SK-N-SH treated with all-trans-retinoic acid at 6 μM for 48 hours (cell line): ENCODE measurements at regions not wholly inside any gene's neighbourhood (a gene's known extent, or its start where the extent isn't known, plus 50 kb on each side); places are given as distances from the start of the nearest gene placed in this dataset.

ENCODE experiments used
- GLIS3 ChIP-seq: fragments of 250-450 bp; sonication (Bioruptor Pico); IDR thresholded peaks from 2 replicates; pipeline ENCODE4 v1.5.0; 2020; ENCODE audit warnings: mild to moderate bottlenecking, moderate library complexity
- ISL1 ChIP-seq: fragments of 250-450 bp; sonication (Bioruptor Pico); IDR thresholded peaks from 2 replicates; pipeline ENCODE4 v2.1.2; 2022; ENCODE audit warnings: mild to moderate bottlenecking, moderate library complexity
- ZFP3 ChIP-seq: fragments of 250-450 bp; sonication (Bioruptor Pico); IDR thresholded peaks from 2 replicates; pipeline ENCODE4 v1.5.0; 2020; ENCODE audit warnings: mild to moderate bottlenecking, moderate library complexity
- TF ChIP-seq, protein P1 (sequence below): fragments of 250-450 bp; sonication (Bioruptor Pico); IDR thresholded peaks from 2 replicates; pipeline ENCODE4 v1.8.0; 2021; ENCODE audit warnings: low read depth, mild to moderate bottlenecking, moderate library complexity, borderline replicate concordance
- TF ChIP-seq, protein P2 (sequence below): fragments of 250-450 bp; sonication (Bioruptor Pico); IDR thresholded peaks from 2 replicates; pipeline ENCODE4 v1.5.1; 2021; ENCODE audit warnings: mild to moderate bottlenecking, moderate library complexity

DNA sequence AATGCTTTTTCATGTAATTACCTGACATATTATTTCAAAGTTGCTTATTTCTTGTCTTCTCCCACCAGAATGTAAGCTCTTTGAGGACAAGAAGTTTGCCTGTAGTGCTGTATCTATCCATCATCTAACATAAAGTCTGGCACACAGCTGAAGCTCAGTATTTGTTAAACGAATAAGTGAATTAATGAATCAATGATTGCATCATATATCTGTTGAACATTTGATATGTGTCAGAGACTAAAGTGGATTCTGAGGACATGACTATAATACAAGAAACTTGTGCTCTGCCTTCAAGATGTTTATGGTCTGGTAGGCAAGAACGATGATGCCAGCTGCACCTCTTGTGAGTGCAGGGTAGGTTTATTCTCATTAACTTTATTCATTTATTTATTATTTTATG is 115.4 kb upstream of the SCAF11 start:
- TF ChIP-seq, protein P1, sequence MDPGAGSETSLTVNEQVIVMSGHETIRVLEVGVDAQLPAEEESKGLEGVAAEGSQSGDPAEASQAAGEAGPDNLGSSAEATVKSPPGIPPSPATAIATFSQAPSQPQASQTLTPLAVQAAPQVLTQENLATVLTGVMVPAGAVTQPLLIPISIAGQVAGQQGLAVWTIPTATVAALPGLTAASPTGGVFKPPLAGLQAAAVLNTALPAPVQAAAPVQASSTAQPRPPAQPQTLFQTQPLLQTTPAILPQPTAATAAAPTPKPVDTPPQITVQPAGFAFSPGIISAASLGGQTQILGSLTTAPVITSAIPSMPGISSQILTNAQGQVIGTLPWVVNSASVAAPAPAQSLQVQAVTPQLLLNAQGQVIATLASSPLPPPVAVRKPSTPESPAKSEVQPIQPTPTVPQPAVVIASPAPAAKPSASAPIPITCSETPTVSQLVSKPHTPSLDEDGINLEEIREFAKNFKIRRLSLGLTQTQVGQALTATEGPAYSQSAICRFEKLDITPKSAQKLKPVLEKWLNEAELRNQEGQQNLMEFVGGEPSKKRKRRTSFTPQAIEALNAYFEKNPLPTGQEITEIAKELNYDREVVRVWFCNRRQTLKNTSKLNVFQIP (CRISPR knock-in tag): no peak
- TF ChIP-seq ZFP3 (CRISPR knock-in tag): no peak
- TF ChIP-seq ISL1 (CRISPR knock-in tag): no peak
- TF ChIP-seq, protein P2, sequence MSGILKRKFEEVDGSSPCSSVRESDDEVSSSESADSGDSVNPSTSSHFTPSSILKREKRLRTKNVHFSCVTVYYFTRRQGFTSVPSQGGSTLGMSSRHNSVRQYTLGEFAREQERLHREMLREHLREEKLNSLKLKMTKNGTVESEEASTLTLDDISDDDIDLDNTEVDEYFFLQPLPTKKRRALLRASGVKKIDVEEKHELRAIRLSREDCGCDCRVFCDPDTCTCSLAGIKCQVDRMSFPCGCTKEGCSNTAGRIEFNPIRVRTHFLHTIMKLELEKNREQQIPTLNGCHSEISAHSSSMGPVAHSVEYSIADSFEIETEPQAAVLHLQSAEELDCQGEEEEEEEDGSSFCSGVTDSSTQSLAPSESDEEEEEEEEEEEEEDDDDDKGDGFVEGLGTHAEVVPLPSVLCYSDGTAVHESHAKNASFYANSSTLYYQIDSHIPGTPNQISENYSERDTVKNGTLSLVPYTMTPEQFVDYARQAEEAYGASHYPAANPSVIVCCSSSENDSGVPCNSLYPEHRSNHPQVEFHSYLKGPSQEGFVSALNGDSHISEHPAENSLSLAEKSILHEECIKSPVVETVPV (CRISPR knock-in tag): no peak
- TF ChIP-seq GLIS3 (CRISPR knock-in tag): no peak
